SK-N-SH (cell line): ENCODE measurements at regions not wholly inside any gene's neighbourhood (a gene's known extent, or its start where the extent isn't known, plus 50 kb on each side); places are given as distances from the start of the nearest gene placed in this dataset.

ENCODE experiments used
- CTCF ChIP-seq: fragments of 200-600 bp; sonication (generic); IDR thresholded peaks from 2 replicates; pipeline ENCODE4 v1.6.1; 2017; ENCODE audit warnings: antibody characterized with exemption, mild to moderate bottlenecking, moderate library complexity
- PBX3 ChIP-seq: IDR thresholded peaks from 2 replicates; pipeline ENCODE4; 2012
- TEAD4 ChIP-seq: IDR thresholded peaks from 2 replicates; pipeline ENCODE4 v1.4.0; 2012; ENCODE audit warnings: mild to moderate bottlenecking, borderline replicate concordance; ENCODE audit not compliant: insufficient read depth

- no peak for TF ChIP-seq CTCF
- TF ChIP-seq PBX3 = no peak
- no peak for TF ChIP-seq TEAD4
Observed at GRCh38 chr9:94033383-94033782, 50.9 kb upstream of the PTPDC1 start.
